Muscle layer of colon (tissue), 2 donors: ENCODE measurements at regions not wholly inside any gene's neighbourhood (a gene's known extent, or its start where the extent isn't known, plus 50 kb on each side); places are given as distances from the start of the nearest gene placed in this dataset.
"Not testable (repeated sequence)": the region's sequence is repeated elsewhere in the genome, so short reads cannot be mapped to it uniquely, and the experiment has no call there.

Experiments
- H3K27ac ChIP-seq: one replicate; pipeline ENCODE4 v1.7.0; 2013; ENCODE audit warnings: low read depth, mild to moderate bottlenecking, low read length, moderate library complexity
- H3K27me3 ChIP-seq, 2 donors: one replicate each; pipeline ENCODE4 v1.7.0; 2013; ENCODE audit warnings: low read length in 2 of 2, mild to moderate bottlenecking in 2 of 2; ENCODE audit not compliant: insufficient read depth in 2 of 2, control insufficient read depth in 1 of 2
- H3K36me3 ChIP-seq: one replicate; pipeline ENCODE4 v1.7.0; 2013; ENCODE audit warnings: mild to moderate bottlenecking, low read length; ENCODE audit not compliant: insufficient read depth
- H3K4me1 ChIP-seq: one replicate; pipeline ENCODE4 v1.7.0; 2013; ENCODE audit warnings: mild to moderate bottlenecking, low read length; ENCODE audit not compliant: insufficient read depth
- H3K4me3 ChIP-seq, 2 donors: one replicate each; pipeline ENCODE4 v1.7.0; 2013; ENCODE audit warnings: low read length in 2 of 2, low read depth in 1 of 2, mild to moderate bottlenecking in 1 of 2, moderate library complexity in 1 of 2
- H3K9ac ChIP-seq: one replicate; pipeline ENCODE4 v1.7.0; 2013; ENCODE audit warnings: low read length
- H3K9me3 ChIP-seq: one replicate; pipeline ENCODE4 v1.7.0; 2013; ENCODE audit warnings: mild to moderate bottlenecking, low read length
- donor health status: abdominal sarcoma.
- donor health status: Adenocarcinoma of cecum.

DNA sequence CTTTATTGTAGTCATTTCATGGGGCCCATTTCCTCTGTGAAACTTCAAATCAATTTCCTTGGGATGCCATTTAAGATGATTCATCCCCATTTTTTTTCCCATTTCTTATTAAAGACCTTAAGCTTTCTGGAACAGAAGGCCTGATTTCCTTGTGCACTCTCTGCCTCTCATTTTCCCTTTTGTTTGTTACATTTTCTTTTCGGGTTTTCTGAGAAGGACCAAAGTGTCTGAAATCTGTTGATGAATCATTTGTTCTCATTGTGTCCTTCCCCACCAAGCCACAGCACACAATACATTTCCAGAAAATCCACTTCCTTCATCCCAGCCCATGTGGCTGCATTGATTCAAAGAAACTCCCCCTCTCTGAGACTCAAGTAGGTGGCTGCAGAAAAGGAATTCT is 372.4 kb downstream of the SFMBT2 start:
- no peaks in the 10 kb centered on the region for H3K4me1 ChIP-seq
- no peak overlapping the region for H3K4me3 ChIP-seq
- H3K9ac ChIP-seq: no peak overlapping the region
- no peaks in the 10 kb centered on the region for H3K36me3 ChIP-seq
- H3K27ac ChIP-seq: no peak overlapping the region
- no peaks in the 10 kb centered on the region for H3K27me3 ChIP-seq
- no peaks in the 10 kb centered on the region for H3K9me3 ChIP-seq

GRCh38 chr10:7037434-7037833 is 373.4 kb downstream of the SFMBT2 start:
- H3K27me3 ChIP-seq, H3K4me3 ChIP-seq, H3K27ac ChIP-seq, H3K9me3 ChIP-seq, H3K36me3 ChIP-seq, H3K9ac ChIP-seq, H3K4me1 ChIP-seq: not testable (repeated sequence)

GRCh38 chr10:7036951-7037350 is 373.9 kb downstream of the SFMBT2 start:
- H3K4me1 ChIP-seq: no peaks in the 10 kb centered on the region
- H3K4me3 ChIP-seq: no peak overlapping the region
- no peaks in the 10 kb centered on the region for H3K27me3 ChIP-seq
- no peak overlapping the region for H3K9ac ChIP-seq
- no peak overlapping the region for H3K27ac ChIP-seq
- H3K36me3 ChIP-seq: no peaks in the 10 kb centered on the region
- H3K9me3 ChIP-seq: no peaks in the 10 kb centered on the region

GRCh38 chr10:7035126-7035761 is 375.6 kb downstream of the SFMBT2 start:
- H3K27ac ChIP-seq: no peak overlapping the region
- no peaks in the 10 kb centered on the region for H3K9me3 ChIP-seq

GRCh38 chr10:7033031-7033430 is 377.8 kb downstream of the SFMBT2 start:
- Histone ChIP-seq H3K4me1 (no peaks in the 10 kb centered on the region), H3K36me3 (no peaks in the 10 kb centered on the region), H3K9me3 (no peaks in the 10 kb centered on the region), H3K27me3 (no peaks in the 10 kb centered on the region), H3K4me3 (no peak overlapping the region), H3K27ac (no peak overlapping the region), H3K9ac (no peak overlapping the region)

More at GRCh38 chr10:7035126-7035761, 375.6 kb downstream of the SFMBT2 start:
- H3K4me3 ChIP-seq: no peak overlapping the region
- H3K36me3 ChIP-seq: no peaks in the 10 kb centered on the region
- no peaks in the 10 kb centered on the region for H3K27me3 ChIP-seq
- no peaks in the 10 kb centered on the region for H3K4me1 ChIP-seq
- no peak overlapping the region for H3K9ac ChIP-seq

DNA sequence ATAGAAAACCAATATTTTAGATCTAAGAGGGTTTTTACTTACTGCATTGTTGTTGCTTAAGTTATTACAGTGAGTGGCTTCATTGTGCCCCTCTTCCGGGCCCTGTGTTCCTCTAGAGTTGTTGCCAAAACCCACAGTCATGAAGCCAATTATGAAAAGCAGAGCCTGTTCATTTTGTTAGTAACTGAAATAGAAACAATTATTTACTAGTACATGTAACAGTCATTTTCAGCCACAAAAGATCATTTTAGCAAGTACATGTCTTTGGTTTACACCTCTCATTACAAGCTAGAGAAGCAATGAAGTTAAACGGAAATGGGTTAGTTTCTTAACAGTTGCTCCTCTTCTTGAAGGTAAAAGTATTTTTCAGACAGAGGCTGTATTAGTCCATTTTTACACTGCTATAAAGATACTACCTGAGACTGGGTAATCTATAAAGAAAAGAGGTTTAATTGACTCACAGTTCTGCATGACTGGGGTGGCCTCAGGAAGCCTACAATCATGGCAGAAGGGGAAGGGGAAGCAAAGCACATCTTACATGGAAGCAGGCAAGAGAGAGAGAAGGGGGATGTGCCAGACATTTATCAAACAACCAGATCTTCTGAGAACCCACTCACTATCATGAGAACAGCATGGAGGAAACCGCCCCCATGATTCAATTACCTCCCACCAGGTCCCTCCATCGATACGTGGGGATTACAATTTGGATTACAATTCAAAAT is 380.5 kb downstream of the SFMBT2 start:
- Histone ChIP-seq H3K9me3 (no peaks in the 10 kb centered on the region), H3K27me3 (no peaks in the 10 kb centered on the region), H3K27ac (no peak overlapping the region), H3K4me1 (no peaks in the 10 kb centered on the region), H3K4me3 (no peak overlapping the region), H3K9ac (no peak overlapping the region), H3K36me3 (no peaks in the 10 kb centered on the region)

GRCh38 chr10:7029672-7030071 is 381.2 kb downstream of the SFMBT2 start:
- no peaks in the 10 kb centered on the region for H3K9me3 ChIP-seq
- H3K27me3 ChIP-seq: no peaks in the 10 kb centered on the region
- no peaks in the 10 kb centered on the region for H3K4me1 ChIP-seq
- no peak overlapping the region for H3K4me3 ChIP-seq
- no peak overlapping the region for H3K27ac ChIP-seq
- no peak overlapping the region for H3K9ac ChIP-seq
- no peaks in the 10 kb centered on the region for H3K36me3 ChIP-seq

GRCh38 chr10:7028809-7029166 is 382.0 kb downstream of the SFMBT2 start:
- H3K4me1 ChIP-seq: no peaks in the 10 kb centered on the region
- no peak overlapping the region for H3K9ac ChIP-seq
- no peaks in the 10 kb centered on the region for H3K27me3 ChIP-seq
- H3K27ac ChIP-seq: no peak overlapping the region
- H3K4me3 ChIP-seq: no peak overlapping the region
- H3K36me3 ChIP-seq: no peaks in the 10 kb centered on the region
- H3K9me3 ChIP-seq: no peaks in the 10 kb centered on the region

DNA sequence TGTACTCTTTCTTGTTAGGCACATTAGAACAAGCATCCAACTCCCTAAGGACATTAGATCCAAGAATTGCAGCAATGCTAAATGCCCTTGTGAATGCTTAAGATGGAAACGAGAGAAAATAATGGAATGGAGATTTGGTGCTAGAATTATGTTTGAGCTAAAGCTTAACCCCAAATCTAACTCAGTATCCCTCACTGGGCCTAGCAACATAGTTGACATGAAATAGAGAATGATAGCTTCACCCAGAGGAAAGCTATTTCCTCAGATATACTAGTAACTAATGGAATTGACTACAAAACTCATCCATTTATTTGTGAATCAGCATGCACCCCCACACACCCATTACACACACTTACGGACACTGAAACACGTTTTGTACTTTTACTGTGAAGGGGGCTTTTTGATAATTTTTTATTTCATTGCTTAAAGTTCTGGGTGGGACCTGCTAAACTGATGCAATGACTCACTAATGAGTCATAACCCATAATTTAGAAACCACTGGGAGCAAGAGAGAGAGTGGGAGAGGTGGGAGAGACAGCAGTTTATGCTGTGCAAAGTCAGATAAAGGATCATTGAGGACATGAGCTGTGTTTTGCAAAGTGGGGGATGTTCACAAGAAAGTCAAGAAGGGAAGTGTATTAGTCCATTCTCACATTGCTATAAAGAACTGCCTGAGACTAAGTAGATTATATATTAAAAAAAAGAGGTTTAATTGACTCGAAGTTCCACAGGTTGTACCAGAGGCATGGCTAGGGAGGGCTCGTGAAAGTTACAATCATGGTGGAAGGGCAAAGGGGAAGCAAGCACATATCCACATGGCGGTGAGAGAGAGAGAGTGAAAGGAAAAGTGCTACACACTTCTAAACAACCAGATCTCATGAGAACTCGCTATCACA is 382.7 kb downstream of the SFMBT2 start:
- Histone ChIP-seq H3K27ac (no peak overlapping the region), H3K9ac (no peak overlapping the region), H3K36me3 (no peaks in the 10 kb centered on the region), H3K27me3 (no peaks in the 10 kb centered on the region), H3K4me1 (no peaks in the 10 kb centered on the region), H3K9me3 (no peaks in the 10 kb centered on the region), H3K4me3 (no peak overlapping the region)

DNA sequence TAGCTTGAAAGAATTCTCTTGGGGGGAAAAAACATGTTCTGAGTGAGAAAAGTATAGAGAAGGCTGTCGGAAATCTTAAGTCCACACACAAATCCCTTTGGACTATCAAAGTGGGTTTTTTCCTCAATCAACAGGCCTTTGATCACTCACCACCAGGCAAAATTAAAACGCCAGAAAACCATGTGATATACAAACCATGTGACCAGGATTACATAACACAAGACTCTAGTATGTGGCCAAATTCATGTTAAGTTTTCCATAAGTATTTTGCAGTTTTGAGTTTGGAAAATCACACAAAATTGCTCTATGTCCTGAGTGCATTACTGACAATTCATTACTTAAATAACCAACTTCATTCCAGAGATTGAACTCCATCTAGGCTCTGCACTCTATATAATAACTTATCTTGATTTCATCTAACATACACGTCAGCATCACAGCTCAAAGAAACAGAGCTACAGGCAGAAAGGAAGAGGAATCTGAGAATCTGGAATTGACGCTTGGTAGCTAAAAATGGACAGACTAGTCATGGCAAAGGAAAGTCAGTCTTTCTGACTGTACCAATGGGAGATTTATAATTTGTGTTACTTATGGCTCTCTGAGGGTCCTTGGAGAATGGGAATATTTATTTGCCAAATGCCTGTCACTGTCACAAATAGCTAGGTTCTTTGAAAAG is 383.5 kb downstream of the SFMBT2 start:
- no peaks in the 10 kb centered on the region for H3K36me3 ChIP-seq
- H3K9me3 ChIP-seq: no peaks in the 10 kb centered on the region
- H3K4me3 ChIP-seq: no peak overlapping the region
- no peak overlapping the region for H3K27ac ChIP-seq
- H3K27me3 ChIP-seq: no peaks in the 10 kb centered on the region
- H3K9ac ChIP-seq: no peak overlapping the region
- H3K4me1 ChIP-seq: no peaks in the 10 kb centered on the region

GRCh38 chr10:7026818-7027217 is 384.0 kb downstream of the SFMBT2 start:
- Histone ChIP-seq H3K4me3 (no peak overlapping the region), H3K4me1 (no peaks in the 10 kb centered on the region), H3K27ac (no peak overlapping the region), H3K27me3 (no peaks in the 10 kb centered on the region), H3K9me3 (no peaks in the 10 kb centered on the region), H3K36me3 (no peaks in the 10 kb centered on the region), H3K9ac (no peak overlapping the region)
